HG03457 (cell line): ENCODE measurements at regions not wholly inside any gene's neighbourhood (a gene's known extent, or its start where the extent isn't known, plus 50 kb on each side); places are given as distances from the start of the nearest gene placed in this dataset.

Experiments
- ATAC-seq: cut with Tn5 transposase; IDR thresholded peaks from one replicate; pipeline ENCODE4 v1.9.1; 2021; ENCODE audit warnings: moderate number of reproducible peaks; ENCODE audit not compliant: unreplicated experiment

- no peak for ATAC-seq
Observed at GRCh38 chr11:109093354-109093753, 328.6 kb upstream of the C11orf87 start.

DNA sequence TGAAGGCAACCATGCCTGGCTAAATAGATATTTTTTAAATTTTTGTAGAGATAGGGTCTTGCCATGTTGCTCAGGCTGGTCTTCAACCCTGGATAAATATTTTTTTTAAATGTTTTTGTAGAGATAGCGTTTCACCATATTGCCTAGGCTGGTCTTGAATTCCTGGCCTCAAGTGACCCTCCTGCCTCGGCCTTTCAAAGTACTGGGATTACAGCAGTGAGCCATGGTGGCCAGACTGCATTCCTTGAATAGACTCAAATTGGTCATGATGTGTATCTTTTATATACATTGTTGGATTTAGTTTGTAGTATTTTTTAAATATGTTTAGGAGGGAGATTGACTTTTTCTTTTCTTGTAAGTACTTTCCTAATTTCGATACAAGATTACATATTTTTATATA, 325.7 kb upstream of the C11orf87 start:
- ATAC-seq = no peak

DNA sequence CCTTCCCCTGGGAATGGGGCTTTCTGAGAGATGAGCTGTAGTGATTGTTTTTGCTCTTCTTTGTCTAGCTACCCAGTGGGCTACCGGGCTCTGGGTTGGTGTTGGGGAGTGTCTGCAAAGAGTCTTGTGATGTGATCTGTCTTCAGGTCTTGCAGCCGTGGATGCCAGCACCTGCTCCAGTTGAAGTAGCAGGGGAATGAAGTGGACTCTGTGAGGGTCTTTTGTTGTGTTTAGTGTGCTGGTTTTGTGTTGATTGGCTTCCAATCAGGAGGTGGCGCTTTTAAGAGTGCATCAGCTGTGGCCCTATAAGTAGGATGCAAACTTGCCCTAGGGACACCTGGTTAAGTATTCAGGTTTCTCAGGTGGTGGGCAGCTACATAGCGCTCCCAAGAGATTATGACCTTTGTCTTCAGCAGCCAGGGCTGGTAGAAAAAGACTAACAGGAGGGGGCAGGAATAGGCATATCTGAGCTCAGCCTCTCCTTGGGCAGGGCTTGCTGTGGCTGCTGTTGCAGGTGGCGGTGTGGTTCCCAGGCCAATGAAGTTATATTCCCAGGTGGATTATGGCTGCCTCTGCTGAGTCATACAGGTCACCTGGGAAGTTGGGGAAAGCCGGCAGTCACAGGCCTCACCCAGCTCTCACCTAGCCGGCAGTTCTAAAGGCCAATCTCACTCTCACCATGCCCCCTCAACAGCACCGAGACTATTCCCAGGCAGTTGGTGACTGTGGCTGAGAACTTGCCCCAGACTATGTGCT, 315.7 kb upstream of the C11orf87 start:
- no peak for ATAC-seq

DNA sequence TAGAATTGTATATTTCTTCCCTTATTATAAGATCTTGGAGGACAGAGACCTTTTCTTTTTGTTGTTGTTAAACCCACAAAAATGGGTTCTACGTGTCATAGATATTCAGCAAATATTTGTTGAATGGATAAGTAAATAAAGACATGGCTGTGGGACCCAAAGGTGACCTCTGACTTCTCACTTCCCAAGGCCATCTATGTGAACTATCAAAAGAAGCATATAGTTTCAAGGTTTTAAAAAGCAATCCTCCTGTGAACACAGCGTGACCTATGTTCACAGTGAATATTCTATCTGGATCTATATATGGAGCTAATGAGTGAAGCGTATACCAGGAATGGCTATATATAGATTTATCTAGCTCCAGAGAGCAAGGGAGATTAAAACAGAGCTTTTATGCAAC, 312.8 kb upstream of the C11orf87 start:
- no peak for ATAC-seq

DNA sequence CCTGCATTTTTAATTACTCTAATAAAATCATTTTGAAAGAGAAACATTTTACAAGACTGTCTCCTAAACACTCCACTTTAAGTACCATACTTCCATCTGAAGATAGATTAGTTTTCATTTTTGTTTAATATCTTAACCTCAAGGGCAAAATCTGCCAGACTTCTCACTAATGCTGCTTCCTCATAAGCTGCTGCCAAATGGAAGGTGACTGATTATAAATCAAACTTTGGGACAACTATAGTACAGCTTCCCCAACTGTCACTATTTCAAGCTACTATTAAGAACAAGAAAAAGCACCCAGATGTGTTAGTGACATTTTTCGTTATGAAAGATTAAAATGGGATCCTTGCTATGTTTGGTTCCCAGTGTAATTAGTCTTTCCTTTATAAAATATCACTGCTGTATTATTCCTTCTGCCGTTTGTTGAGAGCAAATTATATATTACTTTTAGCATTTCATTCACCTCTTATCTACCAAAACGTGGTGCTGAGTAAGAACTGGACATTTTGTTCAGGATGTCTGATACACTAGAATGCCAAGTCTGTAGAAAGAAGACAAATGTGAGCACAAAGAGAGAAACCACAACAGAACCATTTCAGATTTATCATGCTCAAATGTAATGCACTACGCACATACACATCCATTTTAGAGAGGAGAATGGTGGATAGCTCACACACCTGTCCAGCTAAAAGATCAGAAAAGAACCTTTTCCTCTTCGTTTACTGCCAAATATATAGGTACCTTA, 312.2 kb upstream of the C11orf87 start:
- ATAC-seq = no peak

- no peak for ATAC-seq
Observed at GRCh38 chr11:109112261-109112660, 309.7 kb upstream of the C11orf87 start.

- no peak for ATAC-seq
Observed at GRCh38 chr11:109112821-109113280, 309.1 kb upstream of the C11orf87 start.

GRCh38 chr11:109120341-109120740, 301.6 kb upstream of the C11orf87 start:
- ATAC-seq = no peak

- no peak for ATAC-seq
Observed at GRCh38 chr11:109121173-109121932, 300.6 kb upstream of the C11orf87 start.

GRCh38 chr11:109123816-109124787, 297.9 kb upstream of the C11orf87 start:
- no peak for ATAC-seq

GRCh38 chr11:109130910-109131309, 291.1 kb upstream of the C11orf87 start:
- ATAC-seq = no peak

DNA sequence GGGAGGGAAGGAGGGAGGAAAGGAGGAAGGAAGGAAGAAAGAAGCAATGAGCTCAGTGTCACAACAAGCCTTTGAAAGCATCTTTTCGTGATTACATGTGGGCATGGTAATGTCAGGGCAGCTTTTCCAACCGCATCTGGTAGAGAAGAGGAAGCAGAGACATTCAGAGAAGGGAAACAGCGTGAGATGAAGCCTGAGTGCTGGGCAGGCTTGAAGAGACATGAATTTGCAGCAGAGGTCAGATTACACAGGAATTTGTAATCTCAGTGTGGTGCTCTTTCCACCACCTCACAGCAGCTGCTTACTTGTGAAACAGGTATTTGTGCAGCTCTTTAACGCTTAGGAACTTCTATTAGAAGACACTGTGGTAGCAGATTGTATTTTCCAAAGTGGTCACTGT, 289.5 kb upstream of the C11orf87 start:
- ATAC-seq = no peak

DNA sequence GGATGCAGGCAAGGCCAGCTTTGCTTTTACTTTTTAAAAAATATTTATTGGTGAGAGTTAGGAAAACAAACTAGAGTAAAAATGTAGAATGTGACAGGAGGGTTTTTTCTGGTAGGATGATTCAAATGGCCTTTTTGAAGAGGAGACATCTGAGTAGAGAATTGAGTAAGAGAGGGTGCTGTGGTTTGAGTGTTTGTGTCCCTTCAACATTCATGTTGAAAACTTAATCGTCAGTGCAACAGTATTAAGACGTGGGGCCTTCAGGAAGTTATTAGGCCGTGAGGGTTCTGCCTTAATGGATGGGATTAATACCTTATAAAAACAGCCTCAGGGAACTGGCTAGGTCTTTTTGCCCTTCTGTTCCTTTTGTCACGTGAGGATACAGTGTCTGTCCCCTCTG, 288.8 kb upstream of the C11orf87 start:
- ATAC-seq = no peak

DNA sequence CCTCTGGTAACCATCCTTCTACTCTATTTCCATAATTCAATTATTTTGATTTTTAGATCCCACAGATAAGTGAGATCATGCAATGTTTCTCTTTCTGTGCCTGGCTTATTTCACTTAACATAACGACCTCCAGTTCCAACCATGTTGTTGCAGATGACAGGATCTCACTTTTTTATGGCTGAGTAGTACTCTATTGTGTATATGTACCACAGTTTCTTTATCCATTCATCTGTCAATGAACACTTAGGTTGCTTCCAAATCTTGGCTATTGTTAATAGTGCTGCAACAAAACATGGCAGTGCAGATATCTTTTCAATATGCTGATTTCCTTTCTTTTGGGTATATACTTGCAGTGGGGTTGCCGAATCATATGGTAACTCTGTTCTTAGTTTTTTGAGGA, 286.4 kb upstream of the C11orf87 start:
- no peak for ATAC-seq

DNA sequence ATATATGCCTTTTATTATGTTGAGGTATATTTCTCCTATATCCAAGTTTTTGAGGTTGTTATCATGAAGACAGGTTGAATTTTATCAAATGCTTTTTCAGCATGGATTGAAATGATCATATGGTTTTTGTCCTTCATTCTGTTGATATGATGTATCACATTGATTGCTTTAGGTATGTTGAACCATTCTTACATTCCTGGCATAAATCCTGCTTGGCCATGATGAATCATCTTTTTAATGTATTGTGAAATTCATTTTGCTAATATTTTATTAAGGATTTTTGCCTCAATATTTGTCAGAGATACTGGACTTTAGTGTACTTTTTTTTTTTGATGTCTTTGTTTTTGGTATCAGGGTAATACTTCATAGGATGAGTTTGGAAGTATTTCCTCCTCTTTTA, 283.8 kb upstream of the C11orf87 start:
- ATAC-seq = no peak

DNA sequence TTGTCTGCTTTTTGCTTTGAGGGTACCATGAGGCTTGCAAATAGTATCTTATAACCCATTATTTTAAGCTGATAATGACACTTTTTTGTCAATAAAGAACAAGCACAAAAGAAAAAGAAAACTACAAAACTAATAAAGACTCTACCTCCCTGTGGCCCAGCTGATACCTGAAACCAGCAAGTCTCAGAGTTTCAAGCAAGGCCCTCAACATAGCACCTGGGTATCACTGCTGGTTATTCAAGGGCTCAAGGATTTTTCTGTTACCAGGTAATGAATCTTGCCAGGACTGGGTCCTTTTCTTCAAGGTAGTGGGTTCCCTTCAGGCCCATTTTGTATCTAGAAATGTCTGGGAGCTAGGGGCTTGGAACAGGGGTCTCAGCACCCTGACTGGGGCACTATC, 281.6 kb upstream of the C11orf87 start:
- no peak for ATAC-seq

GRCh38 chr11:109140857-109141515, 281.0 kb upstream of the C11orf87 start:
- ATAC-seq = no peak

GRCh38 chr11:109145287-109145686, 276.7 kb upstream of the C11orf87 start:
- no peak for ATAC-seq

GRCh38 chr11:109147726-109148125, 274.3 kb upstream of the C11orf87 start:
- ATAC-seq = no peak

GRCh38 chr11:109148669-109149068, 273.3 kb upstream of the C11orf87 start:
- no peak for ATAC-seq
